ENCODE measurements at regions not wholly inside any gene's neighbourhood (a gene's known extent, or its start where the extent isn't known, plus 50 kb on each side); places are given as distances from the start of the nearest gene placed in this dataset.
A peak's percentile ranks its signal among the peaks of the same experiment; 100 is the strongest.

GRCh38 chr4:149065753-149066152, 623.5 kb upstream of the NR3C2 start:
- Mint-ChIP-seq H3K4me1 (ENCODE audit: unreplicated experiment) (no peaks in the 10 kb centered on the region), H3K27ac (no peak overlapping the region), H3K27me3 (no peaks in the 10 kb centered on the region), H3K9me3 (peaks cover 4% of the 10 kb centered on the region), H3K4me3 (no peak overlapping the region), H3K36me3 (no peaks in the 10 kb centered on the region)
- TF ChIP-seq CTCF (conservative IDR thresholded peaks at IDR 0.05): no peak
- no peak for DNase-seq (ENCODE audit: extremely low spot score, unreplicated experiment)

GRCh38 chr4:149062997-149063396, 620.8 kb upstream of the NR3C2 start:
- no peak for DNase-seq (ENCODE audit: extremely low spot score, unreplicated experiment)
- H3K4me1 Mint-ChIP-seq (ENCODE audit: unreplicated experiment): no peaks in the 10 kb centered on the region
- no peak for TF ChIP-seq CTCF (conservative IDR thresholded peaks at IDR 0.05)
- no peaks in the 10 kb centered on the region for H3K36me3 Mint-ChIP-seq
- H3K27me3 Mint-ChIP-seq: no peaks in the 10 kb centered on the region
- peaks cover 4% of the 10 kb centered on the region for H3K9me3 Mint-ChIP-seq
- no peak overlapping the region for H3K27ac Mint-ChIP-seq
- no peak overlapping the region for H3K4me3 Mint-ChIP-seq

- H3K4me1 Mint-ChIP-seq (ENCODE audit: unreplicated experiment): no peaks in the 10 kb centered on the region
- no peak overlapping the region for H3K4me3 Mint-ChIP-seq
- peak overlapping the region; percentile 92 for H3K27ac Mint-ChIP-seq
- no peak for TF ChIP-seq CTCF (conservative IDR thresholded peaks at IDR 0.05)
- DNase-seq (ENCODE audit: extremely low spot score, unreplicated experiment): no peak
- no peaks in the 10 kb centered on the region for H3K9me3 Mint-ChIP-seq
- no peaks in the 10 kb centered on the region for H3K27me3 Mint-ChIP-seq
- H3K36me3 Mint-ChIP-seq: no peaks in the 10 kb centered on the region
Measured at GRCh38 chr4:149057594-149057993, 615.4 kb upstream of the NR3C2 start.

GRCh38 chr4:149056615-149057014, 614.4 kb upstream of the NR3C2 start:
- H3K27ac Mint-ChIP-seq: peak overlapping the region; percentile 92
- no peaks in the 10 kb centered on the region for H3K9me3 Mint-ChIP-seq
- no peaks in the 10 kb centered on the region for H3K27me3 Mint-ChIP-seq
- H3K36me3 Mint-ChIP-seq: no peaks in the 10 kb centered on the region
- no peak for TF ChIP-seq CTCF (conservative IDR thresholded peaks at IDR 0.05)
- no peaks in the 10 kb centered on the region for H3K4me1 Mint-ChIP-seq (ENCODE audit: unreplicated experiment)
- DNase-seq (ENCODE audit: extremely low spot score, unreplicated experiment): no peak
- peak overlapping the region; percentile 61 for H3K4me3 Mint-ChIP-seq

DNA sequence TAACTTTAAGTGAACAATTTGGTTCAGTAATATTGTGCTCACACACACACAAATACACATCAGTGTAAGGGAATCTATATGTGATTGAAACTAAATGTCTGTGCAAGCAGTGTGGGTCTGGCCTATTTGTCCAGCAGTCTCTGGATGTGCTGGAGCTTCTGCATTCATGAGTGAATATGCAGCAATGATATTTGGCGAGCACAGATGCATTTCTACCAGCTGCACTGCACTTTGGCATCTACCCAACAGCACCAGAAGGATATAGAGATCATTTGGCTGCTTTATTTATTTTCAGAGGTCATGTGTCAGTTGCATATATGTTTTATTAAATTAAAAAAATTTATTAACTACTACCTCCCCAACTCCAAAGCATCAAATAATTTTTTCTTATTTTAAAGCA, 613.4 kb upstream of the NR3C2 start:
- Mint-ChIP-seq H3K4me3 (no peak overlapping the region), H3K4me1 (ENCODE audit: unreplicated experiment) (no peaks in the 10 kb centered on the region), H3K27me3 (no peaks in the 10 kb centered on the region), H3K9me3 (no peaks in the 10 kb centered on the region), H3K27ac (no peak overlapping the region), H3K36me3 (no peaks in the 10 kb centered on the region)
- TF ChIP-seq CTCF (conservative IDR thresholded peaks at IDR 0.05): no peak
- DNase-seq (ENCODE audit: extremely low spot score, unreplicated experiment): no peak

DNA sequence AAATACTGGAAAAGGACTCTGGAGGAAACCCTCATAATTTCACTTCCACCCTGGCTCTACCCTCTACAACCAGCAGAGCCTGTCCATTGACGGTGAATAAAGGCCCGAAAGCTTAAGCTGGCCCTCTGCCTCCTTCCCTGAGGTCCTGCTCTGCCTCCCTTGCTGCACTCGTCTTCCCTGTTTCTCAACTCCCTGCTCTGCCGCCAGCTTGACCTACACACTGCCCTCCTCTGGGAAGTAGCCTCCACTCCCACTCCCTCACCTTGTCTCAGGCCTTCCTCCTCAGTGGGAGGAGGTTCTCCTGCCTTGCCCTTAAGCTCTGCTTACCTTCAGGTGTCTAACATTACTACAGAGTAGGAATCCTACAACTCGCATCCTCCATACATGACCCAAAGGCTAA, 608.6 kb upstream of the NR3C2 start:
- Mint-ChIP-seq H3K9me3 (no peaks in the 10 kb centered on the region), H3K4me1 (ENCODE audit: unreplicated experiment) (no peaks in the 10 kb centered on the region), H3K36me3 (no peaks in the 10 kb centered on the region), H3K27me3 (no peaks in the 10 kb centered on the region), H3K4me3 (no peak overlapping the region), H3K27ac (no peak overlapping the region)
- no peak for DNase-seq (ENCODE audit: extremely low spot score, unreplicated experiment)
- no peak for TF ChIP-seq CTCF (conservative IDR thresholded peaks at IDR 0.05)
